ENCODE measurements at regions not wholly inside any gene's neighbourhood (a gene's known extent, or its start where the extent isn't known, plus 50 kb on each side); places are given as distances from the start of the nearest gene placed in this dataset.

GRCh38 chr5:57692582-57693487 is 210.2 kb upstream of the ACTBL2 start:
- DNase-seq = peak; percentile 1

- DNase-seq = no peak
These were observed 208.1 kb upstream of the ACTBL2 start for GRCh38 chr5:57690724-57691123.

- no peak for DNase-seq
These were observed 205.0 kb upstream of the ACTBL2 start for GRCh38 chr5:57687596-57687995.

DNA sequence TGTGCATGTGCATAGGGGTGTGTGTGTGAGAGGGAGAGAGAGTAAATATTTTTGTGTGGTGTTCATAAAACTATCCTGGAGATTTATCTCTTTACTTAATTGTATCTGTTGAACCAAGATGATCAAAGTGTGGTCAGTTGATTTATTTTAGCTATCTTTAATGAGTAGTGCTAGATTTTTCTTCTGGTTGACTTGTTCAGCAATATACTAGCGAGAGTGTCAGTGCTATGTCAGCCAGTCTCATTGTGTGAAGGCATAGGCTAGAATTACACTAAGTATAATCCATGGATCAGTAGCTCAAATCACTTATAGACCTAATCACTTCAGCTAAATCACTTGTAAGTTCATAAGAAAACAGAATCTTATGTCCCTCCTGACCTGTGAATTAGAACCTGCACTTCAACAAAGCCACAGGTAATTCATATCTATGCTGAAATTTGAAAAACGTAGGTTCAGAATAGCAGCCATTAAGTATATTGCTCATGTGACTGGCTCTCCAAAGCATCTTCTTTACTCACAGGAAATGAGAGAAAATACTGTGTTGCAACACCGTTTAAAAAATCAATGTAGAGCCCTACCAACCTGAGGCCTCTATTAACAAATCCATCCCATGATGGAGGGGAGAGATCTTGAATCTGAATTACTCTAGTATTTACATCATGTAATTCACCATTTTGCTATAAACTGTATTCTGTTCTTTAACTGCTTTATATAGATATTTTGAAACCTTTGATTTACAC is 203.1 kb upstream of the ACTBL2 start:
- no peak for DNase-seq

GRCh38 chr5:57684299-57684702 is 201.7 kb upstream of the ACTBL2 start:
- DNase-seq = no peak

- no peak for DNase-seq
These were observed 200.5 kb upstream of the ACTBL2 start for GRCh38 chr5:57683036-57683630.

GRCh38 chr5:57681942-57682341 is 199.3 kb upstream of the ACTBL2 start:
- DNase-seq = no peak

DNA sequence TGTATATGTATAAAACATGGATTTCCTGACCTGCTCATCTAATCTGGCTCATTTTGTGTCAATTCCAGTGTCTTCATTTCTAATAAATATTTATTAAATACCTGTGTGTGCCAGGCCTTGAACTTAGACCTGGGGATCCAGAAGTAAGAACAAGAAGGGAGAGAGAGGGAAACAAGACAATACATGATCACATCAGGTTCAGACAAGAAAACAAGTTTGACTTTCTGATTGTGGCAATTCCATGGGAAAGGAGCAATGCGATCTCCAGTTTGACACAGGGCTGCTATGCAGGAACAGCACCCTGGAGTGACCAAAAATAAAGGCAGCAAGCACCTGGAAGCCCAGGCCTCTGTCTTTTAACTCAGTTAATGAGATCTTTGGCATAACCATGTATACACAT is 198.1 kb upstream of the ACTBL2 start:
- no peak for DNase-seq

GRCh38 chr5:57677235-57677634 is 194.6 kb upstream of the ACTBL2 start:
- no peak for DNase-seq

DNA sequence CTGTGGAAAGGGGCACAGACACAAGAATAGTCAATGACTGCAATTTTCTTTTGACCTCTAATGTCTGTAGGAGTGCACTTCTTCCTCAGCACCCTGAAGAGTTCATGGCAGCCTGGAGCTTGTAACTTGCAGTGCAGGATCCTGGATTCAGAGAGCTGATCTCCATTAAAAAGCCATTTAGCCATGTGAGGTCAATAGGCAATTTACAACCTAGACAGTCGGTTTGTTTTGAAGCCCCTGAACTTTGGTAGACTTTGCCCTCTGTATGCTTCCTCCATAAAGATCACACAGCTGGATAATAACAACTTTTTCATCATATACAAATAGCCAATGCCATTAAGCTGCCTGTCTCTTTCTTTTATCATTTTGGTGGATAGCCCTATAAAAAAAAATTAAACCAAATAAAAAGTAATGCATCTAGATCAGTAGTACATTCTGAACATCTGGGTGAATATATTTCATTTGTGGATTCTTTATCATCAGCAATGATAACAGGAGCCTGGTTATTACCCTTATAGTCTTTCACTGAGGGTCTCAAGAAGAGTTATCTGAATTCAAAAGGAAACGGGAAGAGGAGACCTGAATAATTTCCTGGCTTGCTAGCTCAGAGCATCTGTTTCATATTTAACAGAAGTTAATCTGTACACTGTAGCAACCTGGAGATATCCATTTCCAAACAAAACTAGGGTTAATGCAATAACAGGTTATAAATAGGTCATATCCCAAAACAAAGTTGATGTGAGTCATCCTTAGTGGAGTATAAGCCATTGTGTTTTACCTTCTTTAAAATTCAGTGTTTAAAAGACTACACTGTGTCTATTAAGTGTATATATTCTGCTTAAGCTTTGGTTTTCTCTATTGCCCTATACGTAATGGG is 193.8 kb upstream of the ACTBL2 start:
- DNase-seq = no peak

DNA sequence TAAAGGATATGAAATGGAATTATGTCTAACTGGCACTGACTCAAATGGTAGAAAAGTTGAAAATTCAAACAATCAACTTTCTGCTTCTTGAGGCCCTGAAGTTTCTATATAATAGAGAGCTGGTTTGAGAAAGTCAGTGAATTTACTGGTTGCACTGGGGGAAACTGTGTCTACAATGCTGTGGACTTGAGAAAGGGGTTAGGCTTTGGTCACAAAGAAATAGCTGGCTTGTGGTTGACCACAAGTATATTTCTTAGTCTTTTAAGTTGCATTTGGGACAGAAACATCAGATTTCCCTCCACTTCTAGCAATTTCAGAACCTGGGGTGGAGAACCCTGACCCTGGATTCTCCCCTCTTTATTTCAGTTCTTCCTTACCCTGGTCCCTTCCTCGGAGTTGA is 192.6 kb upstream of the ACTBL2 start:
- DNase-seq = no peak

DNA sequence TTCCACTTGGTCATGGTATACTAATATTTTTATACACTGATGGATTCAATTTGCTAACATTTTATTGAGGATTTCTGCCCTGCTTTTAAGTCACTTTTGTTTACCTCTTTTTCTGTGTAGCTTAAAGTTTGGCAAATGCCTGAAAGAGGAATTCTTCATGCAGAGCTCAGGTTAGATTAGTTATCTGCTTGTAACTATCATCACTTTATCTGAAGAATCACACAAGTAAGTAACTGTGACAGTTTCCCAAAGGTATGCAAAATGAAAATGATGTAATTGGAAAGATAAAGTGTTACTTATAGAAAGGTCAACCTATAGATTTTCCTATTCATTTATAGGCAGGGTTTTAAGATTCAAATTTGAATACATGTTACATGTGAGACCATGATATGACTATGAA is 188.8 kb upstream of the ACTBL2 start:
- no peak for DNase-seq

GRCh38 chr5:57666582-57666981 is 184.0 kb upstream of the ACTBL2 start:
- DNase-seq = no peak

- no peak for DNase-seq
These were observed 182.7 kb upstream of the ACTBL2 start for GRCh38 chr5:57665146-57665936.

DNA sequence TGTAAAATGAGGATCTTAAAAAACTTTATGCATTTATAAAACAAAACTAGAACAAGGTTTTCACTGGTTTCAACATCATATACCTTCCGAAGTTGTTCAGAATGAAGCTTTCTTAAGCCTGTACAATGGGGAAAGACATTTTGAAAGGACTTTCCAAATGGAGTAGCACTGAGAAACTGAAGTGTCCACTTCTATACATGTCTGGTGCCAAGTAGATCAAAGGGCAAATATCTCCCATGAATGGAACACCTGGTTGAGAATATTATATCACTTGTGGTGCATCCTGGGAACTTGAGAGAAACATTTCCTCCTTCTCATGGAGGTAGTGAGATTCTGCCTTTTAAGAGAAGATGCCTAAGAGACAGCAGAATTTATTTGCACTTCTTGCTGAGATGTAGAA is 182.1 kb upstream of the ACTBL2 start:
- no peak for DNase-seq

GRCh38 chr5:57663466-57663865 is 180.9 kb upstream of the ACTBL2 start:
- no peak for DNase-seq

- no peak for DNase-seq
These were observed 180.4 kb upstream of the ACTBL2 start for GRCh38 chr5:57662991-57663390.

DNA sequence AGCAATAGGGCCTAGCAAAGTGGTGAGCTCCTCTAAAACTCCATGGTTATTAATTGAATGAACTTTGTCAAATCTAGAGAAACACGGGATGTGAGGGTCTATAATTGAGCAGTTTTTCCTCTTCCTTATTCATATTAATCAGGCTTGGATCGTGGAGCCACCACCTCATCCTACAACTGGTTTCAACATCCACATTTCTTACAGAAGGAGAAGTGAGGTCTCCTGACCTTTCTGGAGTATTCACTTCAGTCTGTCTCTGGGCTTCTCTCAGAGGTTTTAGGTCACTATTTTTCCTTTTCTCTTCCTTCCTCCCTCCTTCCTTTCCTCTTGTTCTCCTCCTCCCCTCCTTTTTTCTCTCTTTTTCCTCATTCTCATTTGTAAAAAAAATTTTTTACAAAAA is 177.3 kb upstream of the ACTBL2 start:
- no peak for DNase-seq

DNA sequence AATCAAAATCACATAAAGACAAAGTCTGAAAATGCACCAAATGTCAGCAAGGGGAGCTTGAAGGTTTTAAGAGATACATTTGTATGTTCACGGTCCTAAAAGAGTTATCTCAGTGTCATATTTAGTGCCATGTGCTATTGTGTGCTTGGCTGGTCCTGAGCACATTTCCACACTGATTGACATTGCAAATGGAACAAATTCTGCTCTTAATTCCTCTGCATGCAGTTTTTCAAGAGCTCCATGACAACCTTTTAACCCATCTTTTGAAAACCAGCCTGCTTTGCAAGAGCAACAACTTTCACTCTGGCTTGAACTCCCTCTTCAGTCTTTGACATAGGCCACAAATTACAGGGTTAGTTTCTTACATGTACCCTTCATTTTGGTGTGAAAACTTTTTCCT is 175.4 kb upstream of the ACTBL2 start:
- no peak for DNase-seq

GRCh38 chr5:57655228-57655627 is 172.6 kb upstream of the ACTBL2 start:
- DNase-seq = no peak

DNA sequence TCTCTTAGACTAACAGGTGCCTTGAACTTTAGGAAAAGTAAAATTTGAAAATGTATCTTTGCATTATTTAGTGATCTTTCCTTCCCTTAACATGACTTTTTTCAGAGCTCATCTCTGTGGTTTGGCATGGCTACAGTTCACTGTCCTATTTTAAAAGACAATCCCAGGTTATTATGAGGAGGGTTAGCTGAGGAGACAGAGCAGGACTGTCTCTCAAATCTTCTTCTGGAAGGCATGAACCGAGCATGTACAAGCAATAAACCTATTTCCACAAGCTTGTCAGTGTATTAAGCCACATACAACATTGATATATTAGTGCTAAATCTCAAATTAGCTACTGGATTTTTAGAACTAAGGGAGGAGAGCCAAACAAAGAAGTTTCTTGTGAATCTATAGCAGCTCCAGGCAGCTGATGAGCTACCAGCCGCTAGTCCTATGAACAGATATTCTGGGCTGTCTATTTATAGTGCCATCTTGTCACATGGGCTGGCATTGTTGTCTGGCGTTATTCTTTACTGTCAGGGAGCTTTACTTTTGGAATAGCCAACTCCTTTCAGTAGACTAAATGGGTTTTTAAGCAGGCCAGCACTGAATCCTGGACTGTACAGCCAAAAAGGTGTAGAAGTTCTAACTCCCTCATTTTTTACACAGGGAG is 171.2 kb upstream of the ACTBL2 start:
- DNase-seq = no peak

All from activated T-cell treated with anti-CD3 and anti-CD28 coated beads for 4 hours (primary cell).